OCI-LY1 (cell line): ENCODE measurements at regions not wholly inside any gene's neighbourhood (a gene's known extent, or its start where the extent isn't known, plus 50 kb on each side); places are given as distances from the start of the nearest gene placed in this dataset.

Experiments used
- H2AFZ ChIP-seq: fragments of 200-600 bp; sonication (generic), shearing (Covaris generic); 2 replicates; pipeline ENCODE4 v1.6.0; 2014; ENCODE audit warnings: antibody characterized with exemption, mild to moderate bottlenecking, low read length
- H3F3A ChIP-seq: fragments of 200-600 bp; sonication (generic), shearing (Covaris generic); 2 replicates; pipeline ENCODE4 v1.6.0; 2014; ENCODE audit warnings: mild to moderate bottlenecking, antibody characterized with exemption, low read length, moderate library complexity; ENCODE audit not compliant: insufficient read depth
- H3K27ac ChIP-seq: fragments of 200-600 bp; sonication (generic); 2 replicates; pipeline ENCODE4 v1.5.1; 2014; ENCODE audit warnings: low read length, mixed run types, mild to moderate bottlenecking, low read depth; ENCODE audit not compliant: poor library complexity, severe bottlenecking
- H3K27me3 ChIP-seq: fragments of 200-600 bp; sonication (generic); 2 replicates; pipeline ENCODE4 v1.6.0; 2014; ENCODE audit warnings: antibody characterized with exemption, mild to moderate bottlenecking, low read length, moderate library complexity; ENCODE audit not compliant: insufficient read depth
- H3K36me3 ChIP-seq: fragments of 200-600 bp; sonication (generic); 2 replicates; pipeline ENCODE4 v1.6.1; 2014; ENCODE audit warnings: mild to moderate bottlenecking, antibody characterized with exemption, low read length, moderate library complexity, mixed read lengths; ENCODE audit not compliant: insufficient read depth
- H3K4me1 ChIP-seq: fragments of 200-600 bp; sonication (generic); 2 replicates; pipeline ENCODE4 v1.5.1; 2014; ENCODE audit warnings: mild to moderate bottlenecking, low read length, moderate library complexity; ENCODE audit not compliant: insufficient read depth, severe bottlenecking
- H3K4me2 ChIP-seq: fragments of 200-600 bp; sonication (generic), shearing (Covaris generic); 2 replicates; pipeline ENCODE4 v1.6.1; 2014; ENCODE audit warnings: low read length
- H3K4me3 ChIP-seq: fragments of 200-600 bp; sonication (generic); 2 replicates; pipeline ENCODE4 v1.5.1; 2014; ENCODE audit warnings: low read length, low read depth, mild to moderate bottlenecking, mixed read lengths; ENCODE audit not compliant: poor library complexity, severe bottlenecking
- H3K79me2 ChIP-seq: fragments of 200-600 bp; shearing (Covaris generic); 2 replicates; pipeline ENCODE4 v1.6.1; 2016; ENCODE audit warnings: mixed run types, low read length, mixed read lengths; ENCODE audit not compliant: insufficient read depth
- H3K9ac ChIP-seq: fragments of 200-600 bp; sonication (generic), shearing (Covaris generic); 2 replicates; pipeline ENCODE4 v1.6.1; 2014; ENCODE audit warnings: mild to moderate bottlenecking, low read length, mixed read lengths
- H3K9me2 ChIP-seq: fragments of 200-600 bp; sonication (generic), shearing (Covaris generic); 2 replicates; pipeline ENCODE4 v1.6.1; 2014; ENCODE audit warnings: low read depth, mild to moderate bottlenecking, low read length, mixed read lengths
- H3K9me3 ChIP-seq: fragments of 200-600 bp; shearing (Covaris generic); 2 replicates; pipeline ENCODE4 v1.6.1; 2014; ENCODE audit warnings: low read length, mixed read lengths
- H4K20me1 ChIP-seq: fragments of 200-600 bp; sonication (generic), shearing (Covaris generic); 2 replicates; pipeline ENCODE4 v1.6.0; 2016; ENCODE audit warnings: mild to moderate bottlenecking, low read length; ENCODE audit not compliant: insufficient read depth
- EZH2 ChIP-seq: fragments of 200-600 bp; sonication (generic), shearing (Covaris generic); IDR thresholded peaks from 2 replicates; pipeline ENCODE4 v1.8.0; 2017; ENCODE audit warnings: borderline replicate concordance, mixed run types, mild to moderate bottlenecking, antibody characterized with exemption, low read length, moderate library complexity, mixed read lengths
- TF ChIP-seq, protein P1 (sequence below): fragments of 200-600 bp; sonication (generic), shearing (Covaris generic); IDR thresholded peaks from 2 replicates; pipeline ENCODE4 v1.5.1; 2017; ENCODE audit warnings: mild to moderate bottlenecking, antibody characterized with exemption, low read length, moderate library complexity, mixed read lengths

- no peaks in the 10 kb centered on the region for H3F3A ChIP-seq
- no peaks in the 10 kb centered on the region for H3K9me3 ChIP-seq
- H3K36me3 ChIP-seq = no peaks in the 10 kb centered on the region
- no peaks in the 10 kb centered on the region for H4K20me1 ChIP-seq
- H3K4me3 ChIP-seq = no peak overlapping the region
- H2AFZ ChIP-seq = no peak overlapping the region
- no peaks in the 10 kb centered on the region for H3K4me1 ChIP-seq
- H3K27ac ChIP-seq = no peak overlapping the region
- no peaks in the 10 kb centered on the region for H3K27me3 ChIP-seq
- TF ChIP-seq EZH2 = no peak
- TF ChIP-seq, protein P1, sequence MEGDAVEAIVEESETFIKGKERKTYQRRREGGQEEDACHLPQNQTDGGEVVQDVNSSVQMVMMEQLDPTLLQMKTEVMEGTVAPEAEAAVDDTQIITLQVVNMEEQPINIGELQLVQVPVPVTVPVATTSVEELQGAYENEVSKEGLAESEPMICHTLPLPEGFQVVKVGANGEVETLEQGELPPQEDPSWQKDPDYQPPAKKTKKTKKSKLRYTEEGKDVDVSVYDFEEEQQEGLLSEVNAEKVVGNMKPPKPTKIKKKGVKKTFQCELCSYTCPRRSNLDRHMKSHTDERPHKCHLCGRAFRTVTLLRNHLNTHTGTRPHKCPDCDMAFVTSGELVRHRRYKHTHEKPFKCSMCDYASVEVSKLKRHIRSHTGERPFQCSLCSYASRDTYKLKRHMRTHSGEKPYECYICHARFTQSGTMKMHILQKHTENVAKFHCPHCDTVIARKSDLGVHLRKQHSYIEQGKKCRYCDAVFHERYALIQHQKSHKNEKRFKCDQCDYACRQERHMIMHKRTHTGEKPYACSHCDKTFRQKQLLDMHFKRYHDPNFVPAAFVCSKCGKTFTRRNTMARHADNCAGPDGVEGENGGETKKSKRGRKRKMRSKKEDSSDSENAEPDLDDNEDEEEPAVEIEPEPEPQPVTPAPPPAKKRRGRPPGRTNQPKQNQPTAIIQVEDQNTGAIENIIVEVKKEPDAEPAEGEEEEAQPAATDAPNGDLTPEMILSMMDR = no peak
- H3K4me2 ChIP-seq = no peak overlapping the region
- H3K9me2 ChIP-seq = no peaks in the 10 kb centered on the region
- H3K9ac ChIP-seq = no peak overlapping the region
- H3K79me2 ChIP-seq = no peaks in the 10 kb centered on the region
Observed at GRCh38 chr22:49040111-49040510, 787.6 kb downstream of the BRD1 start.

DNA sequence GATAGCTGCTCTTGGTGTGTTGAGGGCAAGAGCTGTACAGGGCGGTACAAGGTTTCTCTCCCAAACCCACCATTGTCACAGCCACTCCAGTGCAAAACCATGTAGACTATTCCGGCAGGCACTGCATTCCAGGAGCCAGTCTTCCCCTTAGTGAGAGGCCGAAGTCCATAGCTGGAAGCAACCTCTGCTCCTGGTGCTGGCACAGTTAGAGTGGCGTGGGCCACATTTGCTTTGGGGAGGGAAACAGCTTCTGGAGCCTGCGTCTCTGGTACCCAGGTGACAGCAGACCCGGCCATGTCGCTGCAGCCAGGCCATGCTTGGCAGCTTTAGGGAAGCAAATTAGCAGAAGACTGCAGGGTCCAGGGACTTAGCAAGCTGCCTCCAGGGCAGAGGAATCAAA is 788.0 kb downstream of the BRD1 start:
- no peaks in the 10 kb centered on the region for H3K9me3 ChIP-seq
- H3F3A ChIP-seq = no peaks in the 10 kb centered on the region
- no peak overlapping the region for H3K9ac ChIP-seq
- H4K20me1 ChIP-seq = no peaks in the 10 kb centered on the region
- H2AFZ ChIP-seq = no peak overlapping the region
- TF ChIP-seq, protein P1 = no peak
- TF ChIP-seq EZH2 = no peak
- no peak overlapping the region for H3K4me2 ChIP-seq
- H3K9me2 ChIP-seq = no peaks in the 10 kb centered on the region
- no peaks in the 10 kb centered on the region for H3K79me2 ChIP-seq
- no peak overlapping the region for H3K27ac ChIP-seq
- no peaks in the 10 kb centered on the region for H3K27me3 ChIP-seq
- H3K4me1 ChIP-seq = no peaks in the 10 kb centered on the region
- no peak overlapping the region for H3K4me3 ChIP-seq
- H3K36me3 ChIP-seq = no peaks in the 10 kb centered on the region

DNA sequence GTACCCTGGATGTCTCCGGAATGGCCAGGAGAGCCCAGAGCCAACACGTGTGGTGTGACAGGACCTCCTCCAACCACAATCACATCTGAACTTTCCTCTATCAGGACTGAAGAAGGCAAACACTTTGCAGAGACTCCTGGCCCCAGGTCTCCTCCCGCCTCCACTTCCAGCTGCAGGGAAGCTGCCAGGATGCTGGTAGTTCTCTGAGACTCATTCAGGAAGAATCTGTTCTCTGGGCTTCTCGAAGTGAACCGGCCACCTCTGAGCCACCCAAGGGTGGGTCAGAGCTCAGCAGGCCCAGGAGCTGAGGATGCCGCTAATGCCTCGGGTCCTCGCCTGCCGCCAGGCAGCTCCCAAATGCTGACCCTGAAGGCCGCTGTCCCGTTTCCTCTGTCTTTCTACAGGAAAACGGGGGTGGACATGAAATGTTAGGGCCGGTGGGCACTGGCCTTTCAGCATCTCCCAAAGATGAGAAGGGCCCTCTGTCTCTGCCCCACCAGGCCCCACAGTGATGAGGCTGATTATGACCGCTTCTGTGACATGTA is 789.9 kb downstream of the BRD1 start:
- no peak overlapping the region for H3K4me3 ChIP-seq
- H3K27me3 ChIP-seq = no peaks in the 10 kb centered on the region
- no peaks in the 10 kb centered on the region for H3K9me3 ChIP-seq
- H3F3A ChIP-seq = no peaks in the 10 kb centered on the region
- H2AFZ ChIP-seq = no peak overlapping the region
- TF ChIP-seq, protein P1 = no peak
- no peak for TF ChIP-seq EZH2
- H4K20me1 ChIP-seq = no peaks in the 10 kb centered on the region
- H3K79me2 ChIP-seq = no peaks in the 10 kb centered on the region
- no peaks in the 10 kb centered on the region for H3K9me2 ChIP-seq
- H3K9ac ChIP-seq = no peak overlapping the region
- no peak overlapping the region for H3K27ac ChIP-seq
- no peak overlapping the region for H3K4me2 ChIP-seq
- H3K36me3 ChIP-seq = no peaks in the 10 kb centered on the region
- no peaks in the 10 kb centered on the region for H3K4me1 ChIP-seq
